LHCN-M2 (cell line): ENCODE measurements at regions not wholly inside any gene's neighbourhood (a gene's known extent, or its start where the extent isn't known, plus 50 kb on each side); places are given as distances from the start of the nearest gene placed in this dataset.
A peak's percentile ranks its signal among the peaks of the same experiment; 100 is the strongest.

Source experiments
- DNase-seq: peaks from one replicate; pipeline ENCODE4 v3.0.0-alpha.2; 2012; ENCODE audit warnings: low read depth

DNA sequence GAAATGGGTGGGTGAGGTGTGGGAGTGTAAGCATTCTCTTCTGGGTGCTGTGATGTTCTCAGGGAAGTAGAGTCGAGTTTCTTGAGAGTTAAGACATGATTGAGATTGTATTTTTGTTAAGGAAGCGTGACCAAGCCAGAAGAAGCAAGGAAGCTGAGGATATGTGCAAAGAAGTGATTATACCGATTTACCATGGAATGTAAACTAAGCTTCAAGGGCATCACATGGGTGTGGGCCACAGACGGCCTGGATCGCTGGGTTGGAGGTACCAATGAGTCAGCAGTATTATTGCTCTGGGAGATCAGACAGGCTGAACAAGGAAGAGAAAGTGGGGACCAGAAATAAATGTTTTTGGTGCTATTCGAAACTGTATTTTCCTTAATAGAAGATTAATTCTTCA is 184.1 kb upstream of the GMDS start:
- peak; percentile 27 for DNase-seq

DNA sequence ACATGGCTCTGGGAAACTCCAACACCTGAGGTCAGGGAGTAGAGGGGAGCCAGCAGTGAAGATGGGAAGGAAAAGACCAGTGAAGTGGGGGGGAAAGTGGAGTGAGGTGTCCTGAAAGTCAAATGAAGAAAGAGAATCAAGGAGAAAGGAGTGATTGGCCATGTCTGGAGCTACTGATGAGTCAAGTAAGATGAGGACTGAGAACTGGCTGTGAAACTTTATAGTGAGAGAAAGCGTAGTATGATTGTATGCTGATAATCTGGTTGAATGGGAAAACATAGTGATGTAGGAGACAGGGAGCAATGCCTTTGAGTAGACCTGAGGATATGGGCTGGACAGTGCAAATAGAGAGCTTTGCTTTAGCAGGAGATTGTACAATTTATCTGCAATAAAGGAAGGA is 183.6 kb upstream of the GMDS start:
- DNase-seq: no peak

DNA sequence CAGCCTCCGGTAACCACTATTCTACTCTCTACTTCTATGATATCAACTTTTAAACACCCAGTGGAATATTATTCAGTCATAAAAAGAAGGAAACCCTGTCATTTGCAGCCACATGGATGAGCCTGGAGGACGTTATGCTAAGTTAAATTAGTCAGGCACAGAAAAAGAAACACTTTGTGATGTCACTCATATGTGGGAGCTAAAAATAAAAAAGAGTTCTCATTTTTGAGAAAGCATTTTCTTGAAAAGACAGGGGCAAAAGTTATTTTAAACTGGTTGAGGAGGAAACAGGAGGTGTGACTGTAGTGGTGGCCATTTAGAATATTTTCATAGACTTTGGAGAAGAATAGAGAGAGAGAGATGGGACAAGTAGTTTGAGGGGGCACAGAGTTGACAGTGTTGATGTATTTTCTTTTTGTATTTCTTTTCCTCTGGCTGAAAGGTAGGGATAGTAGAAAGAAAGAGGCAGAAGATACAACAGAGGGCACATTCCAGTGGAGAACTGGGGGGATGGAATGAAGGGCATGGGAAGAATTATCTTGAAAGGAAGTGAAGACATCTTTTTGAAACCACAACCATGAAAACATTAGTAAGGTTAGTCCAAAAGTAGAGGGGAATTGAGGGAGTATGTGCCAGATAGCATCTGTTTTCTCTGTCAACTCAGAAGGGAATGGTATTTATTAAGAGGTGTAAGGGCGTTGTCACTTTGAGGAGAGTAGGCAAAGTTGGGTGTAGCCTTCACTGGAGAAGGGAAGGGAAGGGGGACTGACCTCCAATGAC is 181.3 kb upstream of the GMDS start:
- DNase-seq: peak; percentile 32

DNA sequence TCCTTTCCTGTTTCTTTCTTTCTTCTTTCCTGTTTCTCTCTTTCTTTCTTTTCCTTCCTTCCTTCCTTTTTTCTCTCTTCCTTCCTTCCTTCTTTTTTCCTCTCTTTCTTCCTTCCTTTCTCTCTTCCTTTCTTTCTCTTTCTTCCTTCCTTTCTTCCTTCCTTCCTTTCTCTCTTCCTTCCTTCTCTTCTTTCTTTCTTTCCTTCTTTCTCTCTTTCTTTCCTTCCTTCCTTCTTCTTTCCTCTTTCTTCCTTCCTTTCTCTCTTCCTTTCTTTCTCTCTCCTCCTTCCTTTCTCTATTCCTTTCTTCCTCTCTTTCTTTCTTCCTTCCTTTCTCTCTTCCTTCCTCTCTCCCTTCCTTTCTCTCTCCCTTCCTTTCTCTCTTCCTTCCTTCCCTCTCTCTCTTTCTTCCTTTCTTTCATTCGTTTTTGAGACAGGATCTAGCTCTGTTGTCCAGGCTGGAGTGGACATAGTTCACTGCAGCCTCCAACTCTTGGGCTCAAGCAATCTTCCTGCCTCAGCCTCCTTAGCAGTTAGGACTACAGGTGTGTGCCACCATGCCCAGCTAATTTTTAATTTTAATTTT is 170.8 kb upstream of the GMDS start:
- DNase-seq: no peak

DNA sequence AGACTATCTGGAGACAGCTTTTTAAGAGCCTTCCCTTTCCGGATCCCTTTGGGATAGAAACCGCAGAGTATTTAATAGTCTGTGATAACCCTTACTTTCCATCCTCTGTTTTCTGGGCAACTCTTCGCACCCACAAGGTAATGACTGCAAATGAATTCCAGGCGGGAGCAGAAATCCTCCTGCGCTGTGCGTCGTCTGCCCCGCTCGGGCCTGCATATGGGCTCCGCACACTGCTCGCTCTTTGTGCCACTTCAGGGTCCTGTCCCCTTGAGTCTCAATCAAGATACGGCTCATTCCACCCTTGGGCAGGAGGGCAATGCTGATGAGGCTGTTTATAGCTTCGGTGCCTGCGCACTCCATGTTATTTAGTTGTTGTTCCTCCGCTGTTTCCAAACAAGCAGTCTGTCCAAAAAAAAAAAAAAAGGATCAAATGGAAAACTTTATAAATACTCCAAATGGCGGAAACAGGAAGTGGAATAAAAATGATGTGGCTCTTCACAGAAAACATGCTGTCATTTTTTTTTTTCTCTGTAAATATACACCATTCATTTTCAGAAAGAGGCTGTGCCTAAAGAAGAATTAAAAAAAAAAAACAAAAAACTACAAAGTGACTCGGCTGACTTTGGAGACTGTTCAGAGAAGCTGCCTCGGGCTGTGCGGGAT is 169.6 kb upstream of the GMDS start:
- no peak for DNase-seq

DNA sequence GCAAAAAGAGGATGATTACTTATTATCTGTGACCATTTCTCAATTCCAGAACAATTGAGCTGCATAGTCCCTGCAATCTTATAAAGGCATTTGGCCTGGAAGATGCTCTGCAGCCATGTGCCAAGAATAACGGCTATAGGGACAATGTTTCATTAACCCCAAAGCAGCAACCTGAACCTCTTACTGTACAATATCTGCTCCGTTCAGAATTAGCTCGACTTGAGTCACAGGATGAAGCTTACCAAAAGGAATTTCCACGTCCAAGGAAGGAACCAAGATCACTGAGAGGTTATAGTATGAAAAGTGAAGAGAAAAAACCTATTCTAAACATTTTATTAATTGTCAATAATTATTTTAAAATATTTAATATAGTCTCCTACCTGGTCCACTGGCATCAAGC is 167.3 kb upstream of the GMDS start:
- peak; percentile 57 for DNase-seq

DNA sequence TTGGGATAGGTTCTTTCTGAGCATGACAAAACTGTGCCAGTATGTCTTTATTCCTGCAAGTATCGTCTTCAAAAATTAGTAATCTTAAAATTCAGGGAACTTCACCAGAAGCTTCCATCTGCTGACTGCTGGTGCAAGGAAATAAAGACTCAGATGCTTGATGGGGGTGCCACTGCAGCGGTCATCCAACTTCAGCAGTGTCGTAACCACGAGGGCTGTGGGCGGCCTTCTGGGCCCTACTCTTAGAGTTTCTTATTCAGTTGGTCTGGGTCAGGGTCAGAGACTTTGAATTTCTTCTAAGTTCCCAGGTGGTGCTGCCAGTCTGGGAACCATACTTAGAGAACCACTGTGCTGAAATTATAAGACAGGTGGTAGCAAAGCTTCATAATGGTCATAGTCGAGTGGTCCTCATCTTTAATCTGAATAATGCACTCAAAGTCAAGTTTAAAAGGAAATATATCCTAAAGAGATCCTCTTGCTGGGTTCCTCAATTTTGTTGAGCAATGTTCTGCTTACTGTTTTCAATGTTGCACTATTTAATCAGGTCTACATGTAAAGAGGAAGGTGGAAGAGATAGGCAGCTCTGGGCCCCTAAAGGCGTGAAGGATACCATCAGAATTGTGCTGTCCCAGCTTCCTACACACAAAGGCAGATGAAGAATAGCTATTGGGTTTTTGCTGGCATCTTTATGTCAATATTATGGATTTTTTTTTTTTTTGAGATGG is 165.4 kb upstream of the GMDS start:
- no peak for DNase-seq

DNA sequence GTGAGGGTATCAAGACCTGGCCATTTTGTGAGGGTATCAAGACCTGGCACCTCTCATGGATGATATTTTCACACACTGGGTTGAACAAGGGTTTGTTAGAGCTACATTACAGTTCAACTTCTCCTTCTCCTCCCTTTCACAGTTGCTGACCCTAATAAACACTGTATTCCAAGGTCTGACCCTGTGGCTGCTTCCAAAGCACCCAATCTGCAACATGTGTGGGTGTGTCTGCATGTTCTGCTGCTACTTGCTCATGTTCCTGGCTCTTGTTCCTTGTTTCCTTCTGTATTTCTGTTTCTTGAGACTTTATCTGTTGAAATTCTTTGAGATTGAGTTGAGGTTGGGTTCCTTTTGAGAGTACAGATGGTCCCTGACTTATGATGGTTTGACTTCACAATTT is 162.1 kb upstream of the GMDS start:
- no peak for DNase-seq

DNA sequence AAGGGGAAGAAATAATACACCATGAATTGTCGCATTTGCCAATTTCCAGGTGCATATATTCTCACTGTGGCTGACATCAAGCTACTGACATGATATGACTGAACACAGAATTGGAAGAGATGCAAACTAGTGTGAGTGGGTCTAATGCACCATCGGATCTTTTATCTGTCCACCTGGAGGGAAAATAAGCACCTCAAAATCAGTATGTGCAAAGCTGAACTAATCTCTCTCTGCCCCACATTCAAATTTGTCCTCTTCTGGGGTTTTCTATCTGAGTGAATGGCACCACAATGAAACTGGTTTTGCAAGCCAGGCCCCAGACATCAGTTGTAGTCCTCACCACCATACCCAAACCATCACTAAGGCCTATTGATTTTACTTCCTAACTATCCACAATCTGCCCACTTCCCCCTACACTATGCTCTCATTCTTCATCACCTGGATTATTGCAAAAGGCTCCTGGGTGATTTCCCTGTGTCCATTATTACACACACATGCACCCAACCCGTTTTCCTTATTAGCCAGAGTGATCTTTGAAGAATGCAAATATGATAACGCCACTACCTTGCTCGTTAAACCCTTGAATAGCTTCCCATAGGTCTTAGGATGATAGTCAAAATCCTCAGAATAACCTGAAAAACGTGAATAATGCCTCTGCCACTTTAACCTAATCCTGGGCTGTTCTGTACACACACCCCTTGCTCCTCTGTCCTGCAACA is 159.0 kb upstream of the GMDS start:
- no peak for DNase-seq

DNA sequence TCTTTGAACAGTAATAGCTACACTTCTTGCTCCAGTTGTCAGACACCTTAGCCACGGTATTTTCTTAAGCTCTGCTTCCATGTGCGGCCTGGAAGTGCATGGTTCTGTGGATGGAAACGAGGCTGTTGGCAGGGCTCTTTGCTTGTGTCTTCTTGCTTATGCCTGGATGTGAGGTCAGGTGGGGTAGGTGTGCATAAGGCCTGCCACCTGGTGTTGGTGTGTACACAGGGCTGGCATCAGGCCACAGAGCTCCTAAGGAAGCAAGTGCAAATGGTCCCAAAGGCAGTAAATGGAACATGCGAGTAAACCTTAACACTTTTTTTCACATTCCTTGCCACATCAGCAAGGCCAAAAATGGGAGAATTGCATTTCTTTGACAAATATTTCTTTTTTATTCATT is 158.1 kb upstream of the GMDS start:
- no peak for DNase-seq

DNA sequence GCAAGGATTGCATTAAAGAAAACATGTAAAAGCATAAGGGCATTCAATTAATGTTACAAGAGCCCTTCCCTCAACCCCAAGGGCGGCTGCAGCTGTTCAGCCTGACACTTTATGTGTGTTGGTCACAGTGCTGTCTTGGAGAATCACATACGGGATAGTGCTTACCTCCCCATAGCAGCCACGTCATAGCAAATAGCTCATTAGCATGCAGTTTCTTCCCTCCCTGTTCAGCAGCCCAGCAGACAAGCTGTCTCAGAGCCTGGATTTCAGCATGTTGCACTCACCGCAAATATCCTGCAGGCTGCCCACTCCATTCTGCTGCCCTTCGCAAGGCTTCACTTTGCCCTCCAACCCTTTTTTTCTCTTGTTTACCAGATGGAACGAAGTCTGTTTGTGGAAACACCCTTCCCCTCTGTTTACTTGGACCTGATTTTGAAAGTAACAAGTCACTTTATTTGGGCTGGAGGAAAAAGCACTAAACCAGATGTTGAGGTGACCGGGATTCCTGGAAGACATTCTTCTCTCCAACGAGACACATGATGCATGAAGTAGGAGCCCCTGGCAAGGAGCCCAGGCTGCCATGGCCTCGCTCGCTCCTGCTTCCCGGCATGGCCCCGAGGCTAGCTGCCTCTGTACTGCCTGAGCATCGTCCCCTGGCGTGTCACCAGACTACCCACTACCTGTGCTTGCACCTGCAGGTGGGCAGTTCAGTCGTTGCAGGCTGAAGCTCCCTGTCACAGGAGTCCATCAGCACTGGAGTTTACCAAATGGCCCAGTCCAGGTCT is 151.6 kb upstream of the GMDS start:
- peak; percentile 86 for DNase-seq

DNA sequence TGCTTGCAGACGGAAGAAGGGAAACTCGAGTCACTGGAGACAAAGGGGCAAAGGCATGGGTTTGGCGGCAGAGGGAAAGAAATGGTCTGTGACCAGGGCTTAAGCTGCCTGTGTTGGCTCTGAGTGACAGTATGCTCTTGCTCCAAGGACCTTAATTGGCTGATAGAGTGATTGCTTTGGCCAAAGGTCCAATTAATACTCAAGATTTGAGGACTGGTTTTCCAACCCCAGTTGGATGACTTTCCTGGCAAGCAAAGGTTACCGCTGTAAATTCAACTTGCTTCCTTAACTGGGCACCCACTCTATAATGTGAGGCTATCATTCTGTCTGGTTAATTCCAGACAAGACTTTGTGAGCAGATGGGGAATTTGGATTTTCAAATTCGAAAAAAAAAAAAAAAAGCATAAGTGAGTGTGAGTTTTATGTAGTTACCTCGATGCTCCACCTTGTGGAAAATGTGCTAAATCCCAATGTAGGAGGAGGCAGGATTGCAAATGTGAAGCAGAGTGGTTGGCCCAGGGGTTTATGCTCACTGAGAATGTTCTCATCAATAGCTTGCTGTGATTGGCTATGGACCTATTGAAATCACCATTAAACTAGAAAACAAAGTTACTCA is 150.7 kb upstream of the GMDS start:
- no peak for DNase-seq

DNA sequence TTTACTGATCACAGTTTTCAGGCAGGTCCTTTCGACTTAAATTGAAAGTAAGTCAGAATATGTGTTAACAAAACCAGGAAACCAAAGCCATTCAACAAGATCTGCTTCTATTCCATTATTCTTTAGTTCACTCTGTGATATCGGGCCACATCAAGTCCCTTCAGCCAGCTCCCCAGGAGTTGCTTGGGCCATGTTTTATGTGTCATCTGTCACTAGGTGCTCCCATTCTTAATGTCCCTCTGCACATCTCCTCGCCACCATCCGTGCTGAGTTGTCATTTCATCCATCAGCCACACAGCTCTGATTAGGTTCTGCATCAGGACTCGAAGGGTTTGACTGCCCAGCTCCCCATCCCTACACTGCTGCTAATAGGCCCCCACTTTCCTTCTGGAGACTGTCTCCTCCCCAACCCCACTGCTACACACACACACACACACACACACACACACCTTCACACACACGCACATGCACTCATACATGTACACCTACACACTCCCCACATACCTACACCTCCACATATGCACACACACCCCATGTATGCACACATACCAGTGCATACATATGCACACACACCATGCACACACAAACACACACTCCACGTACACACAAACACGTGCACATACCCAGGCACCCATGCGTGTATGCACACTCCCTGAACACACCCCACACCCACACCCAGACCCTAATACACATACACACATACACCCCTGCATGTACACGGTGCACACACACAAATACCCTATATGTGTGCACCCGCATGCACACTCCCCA is 143.3 kb upstream of the GMDS start:
- no peak for DNase-seq

DNA sequence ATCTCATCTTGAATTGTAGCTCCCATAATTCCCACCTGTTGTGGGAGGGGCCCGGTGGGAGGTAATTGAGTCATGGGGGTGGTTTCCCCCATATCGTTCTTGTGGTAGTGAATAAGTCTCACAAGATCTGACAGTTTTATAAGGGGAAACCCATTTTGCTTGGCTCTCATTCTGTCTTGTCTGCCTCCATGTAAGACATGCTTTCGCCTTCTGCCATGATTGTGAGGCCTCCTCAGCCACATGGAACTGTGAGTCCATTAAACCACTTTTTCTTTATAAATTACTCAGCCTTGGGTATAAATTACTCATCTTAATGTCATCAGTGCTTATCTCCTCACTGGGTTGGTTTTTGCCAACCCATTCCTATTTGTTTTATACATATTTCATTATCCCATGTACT is 142.0 kb upstream of the GMDS start:
- no peak for DNase-seq

DNA sequence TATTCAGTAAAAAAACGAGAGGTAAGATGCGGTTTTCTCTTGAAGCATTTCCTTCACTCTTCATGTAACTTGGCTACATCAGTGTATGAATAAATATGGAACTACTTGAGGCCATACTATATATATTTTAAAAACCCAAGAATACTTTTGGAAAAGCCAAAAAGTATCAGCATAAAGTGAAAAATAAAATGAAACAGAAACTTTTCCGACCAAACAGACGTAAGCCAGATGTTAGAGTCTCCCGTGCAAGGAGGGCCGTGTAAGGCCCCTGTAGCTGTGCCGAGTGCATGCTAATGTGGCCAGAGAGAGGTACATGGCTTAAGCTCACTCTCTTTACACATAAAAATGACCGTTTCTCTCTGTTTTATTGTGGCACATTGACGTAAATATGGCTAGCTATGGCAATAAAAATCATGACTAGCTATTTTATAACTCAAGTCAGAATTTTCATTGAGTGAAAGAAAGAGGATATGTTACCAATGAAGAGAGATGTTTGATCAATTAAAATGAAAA is 140.1 kb upstream of the GMDS start:
- DNase-seq: no peak

DNA sequence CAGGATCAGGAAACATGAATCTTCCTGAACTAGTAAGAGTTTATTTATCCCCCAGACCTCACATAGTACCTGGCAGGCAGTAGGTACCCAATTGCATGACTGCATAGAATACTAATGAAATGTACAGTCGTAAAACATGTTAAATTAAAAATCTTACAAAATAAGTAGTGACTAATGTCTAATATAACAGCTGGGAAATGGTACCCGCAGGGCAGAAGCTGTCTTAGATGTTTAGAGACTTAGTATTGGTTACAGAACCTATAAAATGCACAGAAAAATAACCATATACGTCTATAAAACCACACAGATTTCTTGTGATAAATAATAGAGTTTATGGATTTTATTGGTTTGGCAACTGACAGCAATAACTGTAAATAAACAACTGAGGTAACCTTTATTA is 139.1 kb upstream of the GMDS start:
- DNase-seq: no peak

DNA sequence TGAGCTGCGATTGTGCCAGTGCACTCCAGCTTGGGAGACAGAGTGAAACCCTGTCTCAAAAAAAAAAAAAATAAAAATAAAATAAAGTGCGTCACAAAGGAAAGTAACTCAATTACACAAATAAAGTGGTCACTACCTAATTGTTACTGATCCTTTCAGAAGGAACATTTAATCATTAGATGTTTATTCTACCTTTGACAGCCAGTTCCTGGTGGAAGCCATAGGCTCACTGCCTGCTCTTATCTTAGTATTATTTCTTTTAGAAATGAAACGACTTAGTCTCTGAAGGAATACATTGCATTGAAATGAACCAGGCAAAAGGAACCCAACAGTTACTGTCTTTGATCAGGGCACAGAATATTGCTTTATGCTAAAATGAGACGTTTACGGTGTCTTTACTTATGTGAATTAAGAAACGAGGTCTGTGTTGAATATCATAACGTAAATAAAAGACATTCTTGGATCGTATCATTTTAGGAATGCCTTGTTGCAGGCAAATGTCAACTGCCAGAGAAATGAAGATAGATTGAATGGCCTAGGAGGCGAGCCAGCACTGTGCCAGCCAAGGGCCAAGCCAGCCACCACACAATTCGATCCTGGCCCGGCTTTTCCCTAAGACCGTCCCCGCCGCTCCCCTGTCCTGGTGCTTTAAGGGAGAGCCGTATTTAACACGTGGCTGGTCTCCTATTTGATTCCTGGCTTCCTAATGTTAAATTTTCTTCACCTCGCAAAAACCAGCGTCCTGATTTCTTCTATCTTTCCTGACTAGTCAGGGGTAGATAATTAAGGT is 136.7 kb upstream of the GMDS start:
- DNase-seq: no peak

DNA sequence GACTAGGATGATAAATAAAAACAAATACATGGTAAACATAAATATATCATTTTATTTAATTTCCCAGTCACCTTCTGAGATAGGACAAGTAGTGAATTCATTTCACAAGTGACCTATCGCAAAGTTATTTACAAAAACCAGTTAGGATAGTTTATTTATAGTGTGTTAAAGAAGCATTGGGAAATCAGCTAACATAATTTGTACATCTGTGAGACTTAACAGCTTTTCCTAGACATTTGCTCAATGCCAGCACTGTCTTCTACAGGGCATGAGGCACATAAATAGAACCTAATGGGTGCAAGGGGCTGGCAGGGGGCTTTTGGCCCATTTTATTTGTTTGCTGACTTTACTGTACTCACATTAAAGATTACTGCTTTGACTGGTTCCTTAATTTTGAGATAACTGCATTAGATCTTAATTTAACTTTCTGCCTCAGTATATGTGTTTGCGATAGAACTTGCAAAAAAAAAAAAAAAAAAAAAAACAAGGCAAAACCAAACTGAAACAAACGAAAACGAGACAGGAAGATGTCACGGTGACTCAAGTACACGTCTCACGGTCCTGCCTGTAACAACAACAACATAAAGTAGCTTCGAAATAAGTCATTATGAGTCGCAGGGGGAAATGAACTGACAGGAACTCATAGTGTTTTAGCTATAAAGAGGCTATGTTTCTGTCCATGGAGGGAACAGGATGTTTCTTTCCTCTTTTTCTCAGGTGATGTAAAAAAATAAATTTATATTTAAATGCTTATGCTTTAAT is 133.7 kb upstream of the GMDS start:
- peak; percentile 77 for DNase-seq
